Astrocyte of the cerebellum (primary cell): ENCODE measurements at regions not wholly inside any gene's neighbourhood (a gene's known extent, or its start where the extent isn't known, plus 50 kb on each side); places are given as distances from the start of the nearest gene placed in this dataset.
"Not testable (repeated sequence)": the region's sequence is repeated elsewhere in the genome, so short reads cannot be mapped to it uniquely, and the experiment has no call there.

Experiments used
- DNase-seq: peaks from one replicate; pipeline ENCODE4 v3.0.0-alpha.2; 2011; ENCODE audit warnings: low read depth
- H3K4me3 ChIP-seq: 2 replicates; pipeline ENCODE4 v1.5.1; 2011; ENCODE audit warnings: mild to moderate bottlenecking, low read depth, low read length, moderate library complexity
- CTCF ChIP-seq: IDR thresholded peaks from 2 replicates; pipeline ENCODE4 v1.5.1; 2012; ENCODE audit warnings: low read length, low read depth, moderate library complexity, mild to moderate bottlenecking; ENCODE audit errors: missing control alignments
- in situ Hi-C: cut with HindIII; loops from 2 replicates; pipeline ENCODE4 v1.10.0; 2017; ENCODE audit warnings: low sequenced_read_pairs

- in situ Hi-C loops, result no loop called here
- TF ChIP-seq CTCF, result no peak
- DNase-seq, result no peak
- no peak overlapping the region for H3K4me3 ChIP-seq
These were observed 63.8 kb upstream of the PPM1B start for GRCh38 chr2:44104855-44105271.

GRCh38 chr2:44106509-44106908 is 62.2 kb upstream of the PPM1B start:
- H3K4me3 ChIP-seq, in situ Hi-C loops, DNase-seq: not testable (repeated sequence)

- no peak for TF ChIP-seq CTCF
- no peak for DNase-seq
- in situ Hi-C loops, result no loop called here
- H3K4me3 ChIP-seq, result no peak overlapping the region
These were observed 61.5 kb upstream of the PPM1B start for GRCh38 chr2:44107086-44107740.

GRCh38 chr2:44107974-44108373 is 60.7 kb upstream of the PPM1B start:
- DNase-seq, result no peak
- TF ChIP-seq CTCF, result no peak
- in situ Hi-C loops, result no loop called here
- H3K4me3 ChIP-seq, result no peak overlapping the region

GRCh38 chr2:44109166-44109565 is 59.5 kb upstream of the PPM1B start:
- no peak overlapping the region for H3K4me3 ChIP-seq
- DNase-seq, result no peak
- in situ Hi-C loops, result no loop called here
- TF ChIP-seq CTCF, result no peak

GRCh38 chr2:44110444-44110843 is 58.2 kb upstream of the PPM1B start:
- in situ Hi-C loops, result no loop called here
- TF ChIP-seq CTCF, result no peak
- no peak overlapping the region for H3K4me3 ChIP-seq
- DNase-seq, result no peak

- in situ Hi-C loops, result no loop called here
- H3K4me3 ChIP-seq, result no peak overlapping the region
- no peak for TF ChIP-seq CTCF
- no peak for DNase-seq
These were observed 56.6 kb upstream of the PPM1B start for GRCh38 chr2:44112096-44112495.
